Cardiac muscle cell (in vitro differentiated cells and primary cell): ENCODE measurements at regions not wholly inside any gene's neighbourhood (a gene's known extent, or its start where the extent isn't known, plus 50 kb on each side); places are given as distances from the start of the nearest gene placed in this dataset.

Source experiments
- DNase-seq, 2 donors: peaks; one replicate each; pipeline versions ENCODE4 v3.0.0 to v3.0.0-alpha.2; 2010 to 2017; ENCODE audit warnings: low read depth in 1 of 2, low spot score in 1 of 2
- H3K27ac ChIP-seq: fragments of 200-600 bp; sonication (generic); 2 replicates; pipeline ENCODE4 v1.5.1; 2016
- H3K27me3 ChIP-seq: fragments of 200-600 bp; sonication (generic); 2 replicates; pipeline ENCODE4 v1.6.0; 2016; ENCODE audit warnings: control low read depth
- H3K36me3 ChIP-seq: fragments of 200-600 bp; sonication (generic); 2 replicates; pipeline ENCODE4 v1.5.1; 2016; ENCODE audit warnings: control low read depth
- H3K4me1 ChIP-seq: fragments of 200-600 bp; sonication (generic); 2 replicates; pipeline ENCODE4 v1.8.1; 2017; ENCODE audit warnings: low read depth, mild to moderate bottlenecking, mixed run types
- H3K4me3 ChIP-seq: fragments of 200-600 bp; sonication (generic); 2 replicates; pipeline ENCODE4 v1.5.1; 2016; ENCODE audit warnings: mild to moderate bottlenecking
- H3K9me3 ChIP-seq: fragments of 200-600 bp; sonication (generic); 2 replicates; pipeline ENCODE4 v1.5.1; 2017; ENCODE audit warnings: low read depth, mild to moderate bottlenecking, control low read depth
- CTCF ChIP-seq: IDR thresholded peaks from 2 replicates; pipeline ENCODE4 v1.5.1; 2012; ENCODE audit warnings: low read depth, mild to moderate bottlenecking, low read length

- TF ChIP-seq CTCF, result no peak
- Histone ChIP-seq H3K27ac (no peak overlapping the region), H3K27me3 (no peaks in the 10 kb centered on the region), H3K36me3 (no peaks in the 10 kb centered on the region), H3K9me3 (no peaks in the 10 kb centered on the region), H3K4me1 (peaks cover under 1% of the 10 kb centered on the region), H3K4me3 (no peak overlapping the region)
- DNase-seq, result no peak
Observed at GRCh38 chr1:56382929-56383328, 196.4 kb downstream of the PLPP3 start.

GRCh38 chr1:56380531-56380930 lies 198.8 kb downstream of the PLPP3 start:
- Histone ChIP-seq H3K27me3 (no peaks in the 10 kb centered on the region), H3K4me1 (peaks cover 25% of the 10 kb centered on the region), H3K4me3 (no peak overlapping the region), H3K9me3 (no peaks in the 10 kb centered on the region), H3K36me3 (no peaks in the 10 kb centered on the region), H3K27ac (no peak overlapping the region)
- no peak for DNase-seq
- no peak for TF ChIP-seq CTCF

- Histone ChIP-seq H3K36me3 (no peaks in the 10 kb centered on the region), H3K9me3 (no peaks in the 10 kb centered on the region), H3K27me3 (no peaks in the 10 kb centered on the region), H3K4me1 (peaks cover 41% of the 10 kb centered on the region), H3K27ac (no peak overlapping the region), H3K4me3 (no peak overlapping the region)
- TF ChIP-seq CTCF, result no peak
- peak in 1 of 2 donors; percentile 34 for DNase-seq
Observed at GRCh38 chr1:56378341-56379070, 200.9 kb downstream of the PLPP3 start.

GRCh38 chr1:56377431-56377830 lies 201.9 kb downstream of the PLPP3 start:
- no peak for TF ChIP-seq CTCF
- DNase-seq, result no peak
- Histone ChIP-seq H3K4me3 (no peak overlapping the region), H3K36me3 (no peaks in the 10 kb centered on the region), H3K27ac (no peak overlapping the region), H3K9me3 (no peaks in the 10 kb centered on the region), H3K4me1 (peaks cover 48% of the 10 kb centered on the region), H3K27me3 (no peaks in the 10 kb centered on the region)

GRCh38 chr1:56376188-56376984 lies 203.0 kb downstream of the PLPP3 start:
- no peak overlapping the region for H3K27ac ChIP-seq
- H3K9me3 ChIP-seq, result no peaks in the 10 kb centered on the region
- H3K4me1 ChIP-seq, result peaks cover 52% of the 10 kb centered on the region
- TF ChIP-seq CTCF, result no peak
- no peak overlapping the region for H3K4me3 ChIP-seq
- DNase-seq, result peak in 1 of 2 donors; percentile 46
- no peaks in the 10 kb centered on the region for H3K36me3 ChIP-seq
- H3K27me3 ChIP-seq, result no peaks in the 10 kb centered on the region
